Endothelial cell of umbilical vein (primary cell): ENCODE measurements at regions not wholly inside any gene's neighbourhood (a gene's known extent, or its start where the extent isn't known, plus 50 kb on each side); places are given as distances from the start of the nearest gene placed in this dataset.

Source experiments
- BruUV-seq: library from RNA; stranded (reverse); fragments of 400-500 nt; replicated peaks from 2 replicates; lab custom pipeline; 2021; lab: Mats Ljungman, UMichigan
- CTCF ChIA-PET: fragments of 300-600, 350-600 bp; sonication (Branson Sonifier 250); formaldehyde crosslinking; loops from one replicate; lab custom pipeline; 2021; ENCODE audit warnings: antibody characterized with exemption, inconsistent platforms; lab: Charles Lee
- POLR2A ChIA-PET: fragments of 300-600, 350-600 bp; sonication (Branson Sonifier 250); formaldehyde crosslinking; loops from one replicate; lab custom pipeline; 2021; ENCODE audit warnings: antibody characterized with exemption, inconsistent platforms; lab: Charles Lee
- DNase-seq: peaks from one replicate; pipeline ENCODE4 v3.0.0-alpha.2; 2011; ENCODE audit warnings: low read depth, low spot score
- FAIRE-seq: peaks from 2 replicates; lab custom pipeline; 2011; peaks lifted over from hg19 to GRCh38; lab: Jason Lieb, UNC
- H2AFZ ChIP-seq: 2 replicates; pipeline ENCODE4 v1.6.0; 2012; ENCODE audit warnings: low read depth, low read length, control low read depth, inconsistent platforms
- H3K27ac ChIP-seq: 2 replicates; pipeline ENCODE4 v1.5.1; 2011; ENCODE audit warnings: low read depth, mild to moderate bottlenecking, control low read depth, low read length, moderate library complexity; ENCODE audit not compliant: insufficient read depth
- H3K27me3 ChIP-seq, 2 experiments: 2 replicates each; pipeline versions ENCODE4 v1.6.0 to v1.6.1; 2011; ENCODE audit warnings: low read length in 2 of 2, mixed read lengths in 1 of 2; ENCODE audit not compliant: control insufficient read depth in 2 of 2, insufficient read depth in 2 of 2
- H3K36me3 ChIP-seq, 2 experiments: 2 replicates in 1 of 2; 3 replicates in 1 of 2; pipeline ENCODE4 v1.5.1; 2011; ENCODE audit warnings: low read length in 2 of 2, mild to moderate bottlenecking in 1 of 2, moderate library complexity in 1 of 2; ENCODE audit not compliant: control insufficient read depth in 2 of 2, insufficient read depth in 2 of 2; ENCODE audit errors: extremely low read depth in 1 of 2
- H3K4me1 ChIP-seq: 3 replicates; pipeline ENCODE4 v1.5.1; 2011; ENCODE audit warnings: mild to moderate bottlenecking, low read length; ENCODE audit not compliant: control insufficient read depth, insufficient read depth; ENCODE audit errors: extremely low read depth
- H3K4me2 ChIP-seq: 2 replicates; pipeline ENCODE4 v1.6.1; 2011; ENCODE audit warnings: low read length, control low read depth, mixed read lengths; ENCODE audit not compliant: insufficient read depth
- H3K4me3 ChIP-seq, 3 experiments: fragments of 200-600 bp in 1 of 3; sonication (generic), shearing (Covaris generic) in 1 of 3; replicated peaks in 1 of 3; 2 replicates each; pipeline ENCODE4 v1.5.1; 2011 to 2016; ENCODE audit warnings: control low read depth in 3 of 3, low read length in 3 of 3, mild to moderate bottlenecking in 2 of 3, inconsistent platforms in 1 of 3, low read depth in 1 of 3, moderate library complexity in 1 of 3; ENCODE audit not compliant: insufficient read depth in 1 of 3
- H3K79me2 ChIP-seq: 2 replicates; pipeline ENCODE4 v1.6.0; 2012; ENCODE audit warnings: low read length, inconsistent platforms; ENCODE audit not compliant: control insufficient read depth, insufficient read depth
- H3K9ac ChIP-seq: replicated peaks from 2 replicates; pipeline ENCODE3; 2011; ENCODE audit warnings: low read length, control low read depth; ENCODE audit not compliant: insufficient read depth; ENCODE audit errors: extremely low read depth
- H3K9me1 ChIP-seq: replicated peaks from 3 replicates; pipeline ENCODE4 v1.6.0; 2011; ENCODE audit warnings: mild to moderate bottlenecking, low read length; ENCODE audit not compliant: control insufficient read depth, insufficient read depth; ENCODE audit errors: extremely low read depth
- H3K9me3 ChIP-seq: replicated peaks from 2 replicates; pipeline ENCODE4 v1.5.1; 2012; ENCODE audit warnings: low read length, inconsistent platforms; ENCODE audit not compliant: control insufficient read depth, insufficient read depth
- H4K20me1 ChIP-seq: replicated peaks from 2 replicates; pipeline ENCODE3; 2011; ENCODE audit warnings: mild to moderate bottlenecking, low read length; ENCODE audit not compliant: control insufficient read depth, insufficient read depth; ENCODE audit errors: extremely low read depth
- CTCF ChIP-seq, 2 donors: IDR thresholded peaks; 1 replicate in 1 of 2; 2 replicates in 1 of 2; pipeline ENCODE4 v1.5.1; 2011; ENCODE audit warnings: low read length in 2 of 2, mild to moderate bottlenecking in 2 of 2, moderate library complexity in 2 of 2, control low read depth in 1 of 2, inconsistent platforms in 1 of 2, low read depth in 1 of 2; ENCODE audit not compliant: insufficient read depth in 1 of 2; ENCODE audit errors: extremely low read depth in 1 of 2
- EZH2 ChIP-seq: IDR thresholded peaks from 2 replicates; pipeline ENCODE4 v1.6.1; 2012; ENCODE audit warnings: borderline replicate concordance, low read depth, mild to moderate bottlenecking, moderate library complexity, low read length, inconsistent platforms; ENCODE audit not compliant: severe bottlenecking
- FOS ChIP-seq: IDR thresholded peaks from 2 replicates; pipeline ENCODE4 v1.6.1; 2011; ENCODE audit warnings: mild to moderate bottlenecking, low read length, moderate library complexity, borderline replicate concordance; ENCODE audit not compliant: insufficient read depth
- GATA2 ChIP-seq: IDR thresholded peaks from 2 replicates; pipeline ENCODE4 v1.7.0; 2011; ENCODE audit warnings: low read depth, mild to moderate bottlenecking, moderate library complexity, mixed read lengths, low read length; ENCODE audit not compliant: insufficient read length, insufficient read depth
- JUN ChIP-seq: IDR thresholded peaks from 2 replicates; pipeline ENCODE4 v1.6.1; 2011; ENCODE audit warnings: borderline replicate concordance, low read depth; ENCODE audit not compliant: insufficient read length, insufficient read depth
- MAX ChIP-seq: IDR thresholded peaks from 2 replicates; pipeline ENCODE4 v1.6.1; 2011; ENCODE audit not compliant: insufficient read depth, insufficient read length
- MYC ChIP-seq: IDR thresholded peaks from one replicate; pipeline ENCODE4 v1.6.1; 2011; ENCODE audit warnings: mild to moderate bottlenecking, low read depth, low read length
- POLR2A ChIP-seq: IDR thresholded peaks from 2 replicates; pipeline ENCODE4 v1.6.1; 2012; ENCODE audit warnings: low read depth, mild to moderate bottlenecking, control low read depth, low read length
- POLR2AphosphoS5 ChIP-seq: IDR thresholded peaks from 2 replicates; pipeline ENCODE4 v1.6.1; 2012; ENCODE audit warnings: low read depth, mild to moderate bottlenecking, control low read depth, low read length, moderate library complexity; ENCODE audit not compliant: insufficient read depth
- dilution Hi-C: fragments of 300-500 bp; cut with MboI; formaldehyde crosslinking; loops from one replicate; pipeline ENCODE4 v1.15.0; 2019; ENCODE audit warnings: low sequenced_read_pairs; ENCODE audit not compliant: extremely low pct_ligation_motif_present
- intact Hi-C: fragments of 100-400 bp; cut with micrococcal nuclease; formaldehyde crosslinking; loops from one replicate; pipeline ENCODE4 v1.10.0; 2022

DNA sequence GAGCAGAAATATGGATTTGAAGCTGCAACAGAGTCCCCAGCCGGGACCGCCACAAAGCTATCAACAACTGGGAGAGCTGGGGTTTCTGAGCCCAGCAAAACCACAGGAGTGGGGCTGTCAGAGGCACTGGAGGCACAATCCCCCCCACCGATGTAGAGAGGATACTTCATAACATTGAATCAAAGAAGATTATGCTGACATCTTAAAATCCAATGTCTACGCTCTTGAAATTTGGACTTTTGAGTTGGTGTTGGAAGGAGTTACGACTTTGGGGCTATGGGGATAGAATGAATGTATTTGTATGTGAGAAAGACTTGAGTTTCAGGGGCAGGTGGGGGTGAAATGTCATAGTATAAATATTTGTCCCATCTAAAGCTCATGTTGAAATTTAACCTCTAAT, 1121.6 kb upstream of the CDH8 start:
- TF ChIP-seq MYC (no peak), FOS (no peak), GATA2 (no peak), MAX (no peak), JUN (no peak), POLR2A (no peak), EZH2 (no peak), CTCF (IDR thresholded peaks at IDR 0.05; ENCODE audit: extremely low read depth in 1 of 2, insufficient read depth in 1 of 2, low read depth in 1 of 2, low read length in 2 of 2) (no peak), POLR2AphosphoS5 (no peak)
- DNase-seq, result no peak
- CTCF ChIA-PET, result no interaction called here
- no peak overlapping the region for H3K4me2 ChIP-seq
- H2AFZ ChIP-seq, result no peak overlapping the region
- dilution Hi-C loops (no loop called here), intact Hi-C loops (no loop called here)
- no peaks in the 10 kb centered on the region for H3K36me3 ChIP-seq
- no peak overlapping the region for H3K27ac ChIP-seq
- no peaks in the 10 kb centered on the region for H3K27me3 ChIP-seq
- H3K4me3 ChIP-seq, result no peak overlapping the region
- H3K79me2 ChIP-seq, result no peaks in the 10 kb centered on the region
- BruUV-seq, result no TSS peak
- H3K9me1 ChIP-seq, result no peaks in the 10 kb centered on the region
- H4K20me1 ChIP-seq, result no peaks in the 10 kb centered on the region
- POLR2A ChIA-PET, result no interaction called here
- no peak for FAIRE-seq
- peaks cover 3% of the 10 kb centered on the region for H3K9me3 ChIP-seq
- H3K4me1 ChIP-seq, result no peaks in the 10 kb centered on the region
- H3K9ac ChIP-seq, result no peak overlapping the region
